ENCODE measurements at regions not wholly inside any gene's neighbourhood (a gene's known extent, or its start where the extent isn't known, plus 50 kb on each side); places are given as distances from the start of the nearest gene placed in this dataset.

DNA sequence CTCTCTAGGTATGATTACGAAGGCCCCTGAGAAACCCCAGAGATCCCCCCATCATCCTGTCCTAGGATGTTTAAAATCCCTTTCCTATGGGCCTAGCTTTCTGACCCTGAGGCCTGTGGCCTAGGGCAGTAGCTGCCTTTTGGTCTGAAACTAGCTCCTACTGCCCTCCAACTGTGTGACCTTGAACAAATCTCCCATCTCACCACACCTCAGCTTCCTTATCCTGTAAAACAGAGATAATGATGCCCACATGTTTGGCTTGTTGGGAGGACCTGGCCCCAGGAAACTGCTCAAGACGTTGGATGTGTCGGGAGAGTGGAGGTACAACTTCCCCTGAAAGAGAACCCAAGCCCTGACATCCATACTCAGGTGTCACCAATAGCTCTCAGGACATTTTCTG lies 213.2 kb downstream of the SMAD2 start:
- no peak for TF ChIP-seq POLR2A (IDR thresholded peaks at IDR 0.05)
- TF ChIP-seq, protein P1, sequence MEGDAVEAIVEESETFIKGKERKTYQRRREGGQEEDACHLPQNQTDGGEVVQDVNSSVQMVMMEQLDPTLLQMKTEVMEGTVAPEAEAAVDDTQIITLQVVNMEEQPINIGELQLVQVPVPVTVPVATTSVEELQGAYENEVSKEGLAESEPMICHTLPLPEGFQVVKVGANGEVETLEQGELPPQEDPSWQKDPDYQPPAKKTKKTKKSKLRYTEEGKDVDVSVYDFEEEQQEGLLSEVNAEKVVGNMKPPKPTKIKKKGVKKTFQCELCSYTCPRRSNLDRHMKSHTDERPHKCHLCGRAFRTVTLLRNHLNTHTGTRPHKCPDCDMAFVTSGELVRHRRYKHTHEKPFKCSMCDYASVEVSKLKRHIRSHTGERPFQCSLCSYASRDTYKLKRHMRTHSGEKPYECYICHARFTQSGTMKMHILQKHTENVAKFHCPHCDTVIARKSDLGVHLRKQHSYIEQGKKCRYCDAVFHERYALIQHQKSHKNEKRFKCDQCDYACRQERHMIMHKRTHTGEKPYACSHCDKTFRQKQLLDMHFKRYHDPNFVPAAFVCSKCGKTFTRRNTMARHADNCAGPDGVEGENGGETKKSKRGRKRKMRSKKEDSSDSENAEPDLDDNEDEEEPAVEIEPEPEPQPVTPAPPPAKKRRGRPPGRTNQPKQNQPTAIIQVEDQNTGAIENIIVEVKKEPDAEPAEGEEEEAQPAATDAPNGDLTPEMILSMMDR (IDR thresholded peaks at IDR 0.05): no peak

Data from right lobe of liver (tissue), 4 donors.